Effector memory CD4-positive, alpha-beta T cell (primary cell): ENCODE measurements at regions not wholly inside any gene's neighbourhood (a gene's known extent, or its start where the extent isn't known, plus 50 kb on each side); places are given as distances from the start of the nearest gene placed in this dataset.
A peak's percentile ranks its signal among the peaks of the same experiment; 100 is the strongest.
"Not testable (repeated sequence)": the region's sequence is repeated elsewhere in the genome, so short reads cannot be mapped to it uniquely, and the experiment has no call there.

Experiments
- DNase-seq, 3 donors: peaks; one replicate each; pipeline ENCODE4 v3.0.0-alpha.2; 2020
- H3K27ac ChIP-seq: 2 replicates; pipeline ENCODE4 v1.7.0; 2013; ENCODE audit warnings: mild to moderate bottlenecking, low read length, moderate library complexity; ENCODE audit not compliant: insufficient read depth, poor library complexity, severe bottlenecking
- H3K27me3 ChIP-seq: replicated peaks from 2 replicates; pipeline ENCODE4 v1.7.0; 2013; ENCODE audit warnings: mild to moderate bottlenecking, low read length; ENCODE audit not compliant: insufficient read depth, control insufficient read depth, poor library complexity, severe bottlenecking
- H3K36me3 ChIP-seq: 2 replicates; pipeline ENCODE4 v1.7.0; 2013; ENCODE audit warnings: mild to moderate bottlenecking, low read length, moderate library complexity; ENCODE audit not compliant: control insufficient read depth, insufficient read depth
- H3K4me1 ChIP-seq: 2 replicates; pipeline ENCODE4 v1.7.0; 2013; ENCODE audit warnings: low read length, mild to moderate bottlenecking; ENCODE audit not compliant: control insufficient read depth, insufficient read depth, poor library complexity, severe bottlenecking
- H3K4me3 ChIP-seq: 2 replicates; pipeline ENCODE4 v1.7.0; 2013; ENCODE audit warnings: low read length, low read depth, mild to moderate bottlenecking; ENCODE audit not compliant: insufficient read depth, poor library complexity, severe bottlenecking
- H3K9me3 ChIP-seq: 2 replicates; pipeline ENCODE4 v1.7.0; 2013; ENCODE audit warnings: mild to moderate bottlenecking, low read length, moderate library complexity; ENCODE audit not compliant: control insufficient read depth

- not testable (repeated sequence) for H3K27ac ChIP-seq, H3K27me3 ChIP-seq, H3K36me3 ChIP-seq, H3K4me1 ChIP-seq, H3K4me3 ChIP-seq, DNase-seq, H3K9me3 ChIP-seq
Observed at GRCh38 chr16:32002496-32002895, 128.9 kb downstream of the ZNF267 start.

GRCh38 chr16:32003819-32004218 is 130.2 kb downstream of the ZNF267 start:
- not testable (repeated sequence) for H3K36me3 ChIP-seq, H3K4me3 ChIP-seq, H3K27ac ChIP-seq, H3K27me3 ChIP-seq, DNase-seq, H3K4me1 ChIP-seq, H3K9me3 ChIP-seq

GRCh38 chr16:32038783-32039496 is 165.3 kb downstream of the ZNF267 start:
- not testable (repeated sequence) for H3K4me3 ChIP-seq, H3K4me1 ChIP-seq, H3K27me3 ChIP-seq, H3K27ac ChIP-seq, H3K9me3 ChIP-seq, H3K36me3 ChIP-seq
- peak in 1 of 3 donors; percentile 0 for DNase-seq

GRCh38 chr16:32039919-32040318 is 166.3 kb downstream of the ZNF267 start:
- H3K27ac ChIP-seq, H3K27me3 ChIP-seq, H3K4me3 ChIP-seq, H3K36me3 ChIP-seq, DNase-seq, H3K4me1 ChIP-seq, H3K9me3 ChIP-seq: not testable (repeated sequence)

- not testable (repeated sequence) for H3K4me1 ChIP-seq, DNase-seq, H3K27ac ChIP-seq, H3K36me3 ChIP-seq, H3K9me3 ChIP-seq, H3K27me3 ChIP-seq, H3K4me3 ChIP-seq
Observed at GRCh38 chr16:32066016-32066651, 187.0 kb upstream of the TP53TG3D start.

- not testable (repeated sequence) for H3K36me3 ChIP-seq, DNase-seq
Observed at GRCh38 chr16:32071586-32071985, 181.5 kb upstream of the TP53TG3D start.

DNA sequence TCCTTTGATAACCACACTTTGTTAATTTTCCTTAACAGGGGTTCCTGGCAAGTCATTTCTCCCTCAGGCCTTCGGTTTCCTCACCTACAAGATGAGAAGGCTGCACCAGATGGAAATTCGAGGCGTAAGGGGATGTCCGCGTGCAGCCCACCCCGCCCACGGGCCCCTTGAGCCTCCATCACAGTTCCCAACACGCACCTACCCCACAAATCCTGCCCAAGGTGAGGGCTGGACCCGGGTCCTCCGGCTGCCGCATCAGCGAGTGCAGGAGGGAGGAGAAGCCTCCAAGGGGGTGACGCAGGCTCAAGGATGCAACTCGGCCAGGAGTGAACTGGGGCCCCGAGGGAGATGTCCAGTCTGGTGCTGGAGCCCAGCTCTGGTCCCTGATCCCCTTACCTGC is 169.2 kb upstream of the TP53TG3D start:
- not testable (repeated sequence) for H3K27me3 ChIP-seq, H3K9me3 ChIP-seq, H3K36me3 ChIP-seq, H3K27ac ChIP-seq, H3K4me1 ChIP-seq, H3K4me3 ChIP-seq, DNase-seq

More at GRCh38 chr16:32071586-32071985, 181.5 kb upstream of the TP53TG3D start:
- H3K27me3 ChIP-seq, H3K9me3 ChIP-seq, H3K4me1 ChIP-seq, H3K27ac ChIP-seq, H3K4me3 ChIP-seq: not testable (repeated sequence)

GRCh38 chr16:32084656-32085401 is 168.3 kb upstream of the TP53TG3D start:
- H3K27me3 ChIP-seq, H3K9me3 ChIP-seq, H3K4me3 ChIP-seq, H3K27ac ChIP-seq, DNase-seq, H3K36me3 ChIP-seq, H3K4me1 ChIP-seq: not testable (repeated sequence)

DNA sequence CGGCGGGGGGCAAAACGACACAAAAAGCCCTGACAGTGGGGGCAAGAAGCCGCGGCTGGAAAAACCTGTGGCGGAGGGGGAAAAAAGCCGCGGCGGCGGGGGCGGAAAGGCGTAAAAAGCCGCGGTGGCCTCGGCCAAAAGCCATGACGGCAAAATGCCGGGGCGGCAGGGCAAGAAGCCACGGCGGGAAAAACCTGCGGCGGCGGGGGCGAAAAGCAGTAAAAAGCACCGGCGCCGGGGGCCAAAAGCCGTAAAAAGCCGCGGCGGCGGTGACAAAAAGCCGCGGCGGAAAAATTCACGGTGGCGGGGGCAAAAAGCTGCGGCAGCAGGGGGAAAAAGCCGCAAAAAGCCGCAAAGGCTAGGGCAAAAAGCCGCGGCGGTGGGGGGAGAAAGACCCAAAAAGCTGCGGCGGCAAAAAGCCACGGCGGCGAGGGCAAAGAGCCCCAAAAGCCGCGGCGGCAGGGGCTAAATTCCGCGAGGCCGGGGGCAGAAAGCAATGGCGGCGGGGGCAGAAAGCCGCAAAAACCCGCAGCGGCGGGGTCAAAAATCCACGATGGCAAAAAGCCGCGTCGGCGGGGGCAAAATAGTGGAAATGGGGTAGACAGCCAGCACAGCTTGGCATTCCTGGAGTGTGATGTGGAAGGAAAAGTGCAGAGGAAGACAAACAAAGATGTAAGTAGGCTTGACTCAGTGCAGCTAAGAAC is 167.5 kb upstream of the TP53TG3D start:
- H3K4me3 ChIP-seq, H3K27me3 ChIP-seq, H3K27ac ChIP-seq, H3K36me3 ChIP-seq, H3K9me3 ChIP-seq, H3K4me1 ChIP-seq: not testable (repeated sequence)
- peak; percentile 17 to 36 (median 23) for DNase-seq

- H3K36me3 ChIP-seq, H3K4me1 ChIP-seq, DNase-seq, H3K27me3 ChIP-seq, H3K9me3 ChIP-seq, H3K27ac ChIP-seq: not testable (repeated sequence)
- H3K4me3 ChIP-seq: peak overlapping the region; percentile 52
Observed at GRCh38 chr16:32115562-32115961, 137.5 kb upstream of the TP53TG3D start.
